GM21515 (cell line): ENCODE measurements at regions not wholly inside any gene's neighbourhood (a gene's known extent, or its start where the extent isn't known, plus 50 kb on each side); places are given as distances from the start of the nearest gene placed in this dataset.

Source experiments
- ATAC-seq: cut with Tn5 transposase; IDR thresholded peaks from one replicate; pipeline ENCODE4 v1.9.1; 2021; ENCODE audit not compliant: unreplicated experiment

DNA sequence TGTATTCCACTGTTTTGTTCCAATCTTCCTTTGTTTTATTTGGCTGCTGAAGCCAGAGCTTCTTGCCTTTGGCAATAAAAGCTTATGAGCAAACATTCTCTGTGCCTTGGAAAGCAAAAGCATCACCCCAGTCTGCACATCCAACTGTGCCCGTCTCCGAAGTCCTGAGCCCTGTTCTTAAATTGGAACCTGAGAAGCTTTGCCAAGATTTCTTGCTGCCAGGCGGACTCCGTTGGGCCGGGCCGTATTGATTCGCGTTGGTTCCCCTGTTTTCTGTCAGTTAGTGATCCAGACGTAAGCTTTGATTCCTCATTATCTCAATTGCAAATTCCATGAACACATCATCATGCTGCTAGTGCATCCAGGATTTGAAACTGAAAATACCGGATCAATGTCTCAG lies 793.0 kb downstream of the OLFM4 start:
- no peak for ATAC-seq

DNA sequence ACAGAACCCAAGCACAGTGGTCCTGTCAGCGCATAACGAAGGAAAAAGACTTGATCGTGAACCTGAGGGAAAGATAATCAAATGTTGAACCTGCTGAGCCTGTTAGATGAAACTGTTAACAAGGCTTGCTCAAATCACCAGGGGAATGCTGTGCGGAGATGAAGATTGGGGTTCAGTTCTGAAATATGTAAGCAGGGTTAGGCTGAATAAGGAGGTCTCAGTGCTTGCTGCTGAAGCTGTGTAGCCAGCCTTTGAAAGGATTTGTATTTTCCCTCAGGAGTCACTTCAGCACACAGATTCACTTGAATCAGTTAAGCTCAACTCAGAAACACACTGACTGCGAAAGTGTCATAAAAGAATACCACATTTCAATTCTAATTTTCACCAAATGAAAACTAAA lies 793.5 kb downstream of the OLFM4 start:
- ATAC-seq: no peak

DNA sequence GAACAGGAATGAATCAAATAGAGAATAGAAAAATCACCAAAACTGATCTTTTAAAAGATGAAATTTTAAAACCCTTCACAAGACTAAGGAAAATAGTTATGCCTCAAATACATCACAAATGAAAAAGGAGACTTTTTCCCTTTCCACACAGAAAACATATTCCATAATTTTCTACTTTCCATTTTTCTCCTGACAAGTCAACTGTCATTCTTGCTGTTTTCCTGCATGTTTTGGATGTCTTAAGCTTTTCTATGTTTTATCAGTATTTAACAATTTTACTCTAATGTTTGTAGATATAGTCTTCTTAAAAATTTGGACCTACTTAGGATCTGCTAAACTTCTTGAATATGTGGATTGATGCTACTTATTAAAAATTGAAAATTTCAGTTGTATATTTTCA lies 810.8 kb downstream of the OLFM4 start:
- no peak for ATAC-seq

DNA sequence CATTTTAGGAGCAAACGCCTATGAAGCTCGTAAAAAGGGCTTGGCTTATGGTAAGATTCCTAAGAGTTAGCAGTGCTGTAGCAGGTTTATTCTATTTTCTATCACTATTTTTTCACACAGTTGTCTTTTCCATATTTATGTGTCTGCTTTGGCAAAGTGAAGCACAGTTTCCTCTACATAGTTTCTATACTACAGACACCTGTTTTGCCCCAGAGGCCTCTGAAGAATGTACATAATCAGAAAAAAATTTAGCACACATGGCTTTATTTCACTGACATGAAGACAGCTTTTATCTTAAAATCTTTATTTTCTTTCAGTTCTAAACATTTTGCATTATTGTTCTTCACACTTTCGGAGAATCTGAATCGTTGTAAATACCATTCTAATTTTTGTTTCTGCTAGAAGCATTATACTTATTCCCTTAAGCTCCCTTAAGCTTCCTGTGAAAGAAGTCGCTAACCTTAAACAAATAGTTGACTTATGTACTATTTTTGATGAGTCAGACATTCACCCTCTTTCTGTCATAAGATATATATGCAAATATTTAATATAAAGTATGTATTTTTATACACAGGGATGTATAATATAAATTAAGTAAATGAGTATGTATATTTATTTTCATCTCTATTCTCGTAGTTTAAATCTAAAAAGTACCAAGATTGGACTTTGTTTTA lies 816.0 kb downstream of the OLFM4 start:
- ATAC-seq: no peak

DNA sequence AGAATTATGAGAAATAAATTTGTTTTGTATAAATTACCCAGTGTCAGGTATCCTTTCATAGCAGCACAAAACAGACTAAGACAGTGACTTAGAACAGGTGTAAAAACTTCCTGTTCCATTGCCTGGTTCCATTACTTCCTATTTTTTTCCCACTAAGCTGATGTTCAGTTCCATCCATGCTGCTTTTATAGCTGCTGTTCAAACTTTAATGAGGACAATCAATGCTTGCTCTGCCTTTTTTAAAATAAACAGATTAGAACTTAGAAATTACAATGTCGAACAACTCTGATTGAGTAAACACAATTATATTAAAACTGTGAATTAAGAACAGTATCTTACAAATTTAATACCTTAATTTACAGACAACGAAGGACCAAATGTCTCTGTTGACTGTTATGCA lies 818.9 kb downstream of the OLFM4 start:
- no peak for ATAC-seq

DNA sequence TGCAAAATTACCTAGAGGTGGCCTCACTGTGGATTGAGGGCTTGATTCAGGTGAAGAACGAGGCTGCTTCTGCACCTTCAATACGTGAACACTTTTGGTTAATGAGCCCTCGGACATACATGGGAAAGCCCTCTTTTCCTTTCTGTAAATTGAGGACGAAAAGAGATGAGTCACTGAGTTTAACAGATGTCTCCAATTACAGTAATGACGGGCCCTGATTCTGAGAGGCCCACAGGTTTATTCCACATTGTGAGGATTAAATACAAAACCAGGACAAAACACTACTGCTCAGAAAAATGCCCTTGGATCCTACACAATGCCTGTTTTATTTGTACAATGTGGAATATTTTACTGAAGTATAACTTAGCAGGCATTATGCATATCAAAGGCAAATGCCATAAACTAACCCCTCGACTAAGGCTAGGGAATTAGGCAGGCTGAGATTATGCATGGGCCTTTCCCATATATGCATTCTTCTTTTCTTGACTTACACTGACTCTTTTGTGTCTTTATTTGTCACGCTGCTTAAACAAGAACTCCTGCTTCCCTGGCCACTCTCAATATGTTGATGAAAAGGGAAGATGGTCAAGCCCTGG lies 819.9 kb downstream of the OLFM4 start:
- ATAC-seq: no peak

DNA sequence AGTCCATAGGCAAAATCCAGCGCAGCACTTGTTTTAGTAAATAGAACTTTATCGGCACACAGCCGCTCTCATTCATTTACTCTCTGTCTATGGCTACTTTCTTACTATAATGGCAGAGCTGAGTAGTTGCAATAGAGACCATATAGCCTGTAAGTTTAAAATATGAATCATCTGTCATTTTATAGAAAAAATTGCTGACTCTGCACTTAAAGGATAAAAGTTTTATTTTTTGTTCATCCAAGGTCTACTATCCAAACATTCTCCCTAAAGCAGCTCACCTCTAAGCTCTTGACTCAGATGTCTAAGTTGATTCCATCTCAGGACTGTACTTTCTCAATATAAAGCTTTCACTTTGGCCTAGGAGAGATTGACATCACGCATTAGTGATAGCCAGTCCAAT lies 825.7 kb downstream of the OLFM4 start:
- ATAC-seq: no peak

DNA sequence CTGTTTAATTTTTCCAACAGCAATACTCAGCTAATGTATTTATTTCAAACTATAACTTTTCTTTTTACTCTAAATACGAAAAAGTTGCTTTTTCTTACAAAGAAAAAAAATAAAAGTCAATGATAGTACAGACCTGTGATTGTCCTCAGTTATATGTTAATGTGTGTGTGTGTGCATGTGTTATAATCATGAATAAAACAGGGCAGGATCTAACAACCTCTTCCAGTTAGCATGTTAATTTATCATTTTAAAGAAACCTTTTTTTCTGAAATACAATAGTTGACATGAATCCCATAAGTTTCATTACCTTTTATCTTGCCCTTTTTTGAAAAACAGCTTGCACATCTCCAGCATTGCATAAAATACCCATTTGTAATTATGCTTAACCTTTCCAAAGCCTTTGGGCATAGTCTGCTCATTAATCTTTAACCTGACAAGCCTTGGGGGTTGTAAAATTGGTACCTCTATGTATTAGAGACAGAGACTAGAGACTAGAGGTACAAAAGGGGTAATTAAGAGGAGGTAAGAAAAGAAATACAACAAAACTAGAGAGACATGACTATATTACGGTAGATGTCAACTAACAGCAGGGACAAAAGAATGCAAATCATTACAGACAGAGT lies 828.1 kb downstream of the OLFM4 start:
- ATAC-seq: no peak

DNA sequence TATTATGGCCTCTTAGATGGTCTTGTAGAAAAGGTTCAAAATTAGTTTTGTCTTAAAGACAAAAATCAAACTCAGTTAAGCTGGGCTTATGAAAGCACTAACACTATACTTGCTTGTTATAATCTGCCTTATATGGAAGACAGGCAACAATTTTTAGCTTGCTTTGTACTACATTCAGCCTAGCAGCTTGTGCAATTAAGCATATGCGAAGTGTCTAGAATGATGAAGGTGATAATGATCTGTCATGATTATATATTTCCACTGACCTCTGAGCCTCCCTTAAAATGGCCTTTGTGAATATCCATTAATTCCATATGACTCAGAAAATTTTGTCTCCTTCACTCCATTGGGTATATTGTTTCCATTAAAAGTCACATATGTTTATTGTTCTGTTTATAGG lies 834.9 kb downstream of the OLFM4 start:
- no peak for ATAC-seq

DNA sequence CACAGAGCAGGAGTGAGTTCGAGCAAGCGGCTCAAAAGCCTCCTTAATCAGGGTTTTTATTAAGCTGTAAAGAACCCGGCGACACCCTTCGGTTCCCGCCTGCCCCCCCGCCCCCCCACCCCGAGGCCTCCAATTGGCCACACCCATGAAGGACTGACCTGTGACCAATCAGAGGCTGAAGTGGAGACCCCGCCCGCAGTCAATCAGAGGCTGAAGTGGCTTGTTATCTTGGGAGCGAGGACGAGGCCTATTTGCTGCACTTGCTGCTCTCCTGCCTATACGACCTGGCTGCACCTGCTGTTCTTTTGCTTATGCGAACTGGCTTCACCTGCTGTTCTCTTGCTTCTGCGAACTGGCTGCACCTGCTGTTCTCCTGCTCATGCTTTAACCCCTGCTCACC lies 844.9 kb downstream of the OLFM4 start:
- ATAC-seq: no peak

DNA sequence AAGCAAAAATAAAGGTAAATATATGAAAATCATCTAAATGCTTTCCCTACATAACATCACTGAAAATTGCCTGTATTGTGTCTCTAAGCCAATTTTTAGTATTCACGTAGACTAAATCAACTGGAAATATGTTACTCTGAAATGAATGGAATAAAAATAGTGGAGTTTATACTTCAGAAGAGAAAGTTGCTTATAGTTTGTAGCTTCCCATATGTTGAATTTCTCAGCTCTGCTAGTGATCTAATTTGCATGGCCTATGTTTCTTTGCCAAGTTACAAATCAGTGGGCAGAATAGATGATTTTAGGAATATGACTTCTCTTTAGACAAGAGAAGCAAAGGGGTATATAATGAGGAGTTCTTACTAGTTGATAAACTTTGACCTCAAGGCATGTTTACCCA lies 850.2 kb downstream of the OLFM4 start:
- no peak for ATAC-seq

DNA sequence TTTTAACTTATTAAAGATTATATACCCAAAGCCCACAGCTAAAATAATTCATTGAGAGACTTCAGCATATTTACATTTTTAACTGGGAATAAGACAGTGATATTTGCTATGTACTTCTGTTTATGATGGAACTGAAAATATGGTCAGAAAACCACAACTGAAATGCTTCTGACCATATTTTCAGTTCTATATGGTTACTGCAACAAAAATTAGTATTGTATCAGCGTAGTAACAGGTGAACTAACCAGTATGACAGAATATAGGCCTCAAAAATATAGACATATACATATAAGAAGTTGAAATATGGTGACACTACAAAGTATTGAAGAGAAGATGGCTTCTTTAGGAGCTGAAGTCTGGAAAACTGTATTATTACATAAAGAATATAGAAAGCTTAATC lies 857.4 kb downstream of the OLFM4 start:
- ATAC-seq: no peak

DNA sequence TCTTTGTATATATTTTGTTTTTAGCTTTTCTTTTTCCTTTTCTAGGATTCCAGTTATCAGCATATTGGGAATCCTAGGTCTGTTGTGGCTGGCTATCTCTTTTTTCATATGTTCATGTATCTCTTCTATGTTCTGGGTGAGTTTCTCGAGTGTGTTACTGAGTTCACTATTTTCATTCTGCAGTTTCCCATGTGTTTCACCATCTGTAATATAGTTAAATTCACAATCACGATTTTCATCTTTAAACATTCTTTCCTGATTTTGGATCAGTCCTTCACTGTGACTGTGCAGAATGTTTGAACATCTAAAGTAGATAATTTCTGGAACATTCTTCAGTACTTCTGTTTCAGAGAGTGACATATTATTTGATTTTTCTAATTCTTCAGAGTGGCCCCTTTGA lies 862.1 kb downstream of the OLFM4 start:
- no peak for ATAC-seq

DNA sequence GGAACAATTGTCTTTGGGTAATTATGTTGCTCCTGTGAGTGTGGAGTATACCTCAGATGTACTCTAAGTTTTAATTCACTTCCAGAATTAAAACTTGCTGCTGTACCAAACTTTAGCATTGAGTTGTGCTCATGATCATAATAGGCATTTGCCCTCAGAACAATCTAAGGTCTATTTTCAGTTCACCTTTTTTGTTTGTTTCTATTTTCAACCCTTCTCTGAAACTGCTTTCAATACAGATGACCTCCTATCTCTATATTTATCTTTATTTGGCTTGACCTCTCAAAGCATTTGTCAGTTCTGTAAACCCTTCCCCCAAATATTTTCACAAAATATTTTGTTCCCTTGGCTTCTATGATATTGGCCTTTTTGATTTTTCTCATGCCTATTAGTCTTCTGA lies 873.0 kb downstream of the OLFM4 start:
- no peak for ATAC-seq

DNA sequence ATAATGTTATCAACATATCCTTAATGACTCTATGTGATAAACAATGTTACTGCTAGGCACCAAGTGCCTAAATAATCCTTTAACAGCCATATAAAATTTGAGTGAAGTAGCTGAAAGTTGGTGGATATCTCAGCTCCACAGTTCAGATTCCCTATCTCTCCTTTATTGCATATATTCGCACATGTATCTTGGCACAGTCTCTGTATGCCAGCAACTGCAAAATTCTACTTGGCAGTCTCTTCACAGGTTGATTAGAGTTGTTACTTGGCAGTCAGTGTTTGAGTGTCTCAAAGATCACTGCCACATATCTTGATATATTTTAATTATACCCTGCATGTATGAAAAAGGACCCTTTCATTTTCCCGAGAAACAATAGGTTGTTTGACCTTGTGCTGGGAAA lies 879.3 kb downstream of the OLFM4 start:
- no peak for ATAC-seq

DNA sequence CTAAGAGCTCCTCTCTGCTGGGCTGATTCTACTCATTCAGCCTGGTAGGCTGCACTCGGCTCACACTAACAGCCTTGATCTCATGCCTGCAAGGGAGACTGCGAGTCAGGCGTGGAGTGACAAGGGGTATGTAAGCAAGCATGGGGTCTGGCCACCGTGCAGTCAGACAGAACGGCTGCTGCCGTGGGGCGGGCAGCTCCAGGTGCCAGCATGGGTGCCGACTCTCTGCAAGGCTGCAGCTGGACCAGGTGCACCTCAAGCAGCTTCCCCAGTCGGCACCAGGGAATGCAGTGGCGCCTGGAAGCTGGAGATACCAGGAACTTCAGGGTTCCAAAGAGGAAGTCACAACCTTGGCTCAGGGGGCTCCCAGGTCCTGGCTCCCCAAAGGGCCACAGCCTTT lies 892.3 kb downstream of the OLFM4 start:
- ATAC-seq: no peak

DNA sequence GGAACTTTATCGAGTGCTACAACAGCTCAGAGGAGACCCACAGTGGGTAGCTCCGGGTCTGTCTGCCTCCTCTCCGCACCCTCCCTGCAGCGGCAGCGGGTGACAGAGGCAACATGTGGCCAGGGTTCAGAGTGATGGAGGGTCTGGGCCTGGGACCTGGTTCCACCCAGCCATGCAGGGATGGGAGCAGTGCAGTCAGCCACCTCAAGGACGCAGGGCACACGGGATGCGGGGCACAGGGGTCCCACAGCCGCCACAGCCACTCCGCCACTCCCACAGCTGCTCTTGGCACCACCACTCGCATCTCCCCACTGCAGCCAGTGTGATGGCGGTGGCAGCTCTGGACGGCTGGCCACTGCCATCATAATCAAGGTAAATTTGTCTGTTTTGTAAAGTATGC lies 892.9 kb downstream of the OLFM4 start:
- no peak for ATAC-seq

DNA sequence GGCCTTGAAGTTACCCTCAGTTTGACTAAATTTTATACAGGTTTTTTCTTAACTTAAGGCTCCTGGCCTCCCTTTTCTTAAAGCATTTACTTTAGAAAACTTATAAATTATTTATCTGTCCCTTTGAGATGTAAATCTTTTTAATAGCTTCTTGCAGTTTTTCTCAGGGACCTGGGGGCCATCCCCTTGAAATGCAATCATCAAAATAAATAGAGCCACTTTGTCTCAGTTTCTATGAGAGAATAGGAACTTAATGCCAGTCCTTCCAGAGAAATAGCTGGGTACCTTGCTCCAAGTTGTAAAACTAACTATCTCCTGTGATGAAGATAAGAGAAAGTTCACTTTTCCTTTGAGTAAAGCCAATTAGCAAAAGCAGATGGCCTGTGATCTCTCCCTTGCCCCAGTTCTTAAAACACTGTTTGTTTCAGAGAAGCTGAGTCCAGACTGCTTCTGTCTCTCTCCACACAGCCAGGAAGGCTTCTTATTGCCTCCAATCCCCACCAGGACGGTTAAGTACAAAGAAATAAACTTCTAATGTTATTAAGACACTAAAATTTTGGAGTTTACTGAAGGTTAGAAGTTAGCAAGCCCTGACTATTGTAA lies 913.1 kb downstream of the OLFM4 start:
- no peak for ATAC-seq

DNA sequence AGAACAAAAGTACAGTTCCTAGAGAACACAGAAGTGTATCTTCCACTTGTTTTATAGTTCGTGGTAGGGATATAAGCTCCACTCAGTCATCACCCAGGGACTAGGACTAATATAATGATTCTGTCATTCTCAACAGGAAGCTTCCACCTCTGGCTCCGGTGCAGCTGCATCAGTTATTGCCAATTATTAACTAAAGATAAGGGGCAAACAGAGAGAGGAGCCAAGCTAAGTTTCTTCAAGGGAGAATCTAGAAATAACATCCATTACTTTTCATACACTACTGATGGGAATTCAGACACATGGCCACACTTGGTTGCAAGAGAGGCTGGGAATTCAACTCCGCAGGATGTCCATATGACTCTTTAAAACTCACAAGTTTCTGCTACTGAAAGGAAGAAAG lies 917.9 kb downstream of the OLFM4 start:
- no peak for ATAC-seq

DNA sequence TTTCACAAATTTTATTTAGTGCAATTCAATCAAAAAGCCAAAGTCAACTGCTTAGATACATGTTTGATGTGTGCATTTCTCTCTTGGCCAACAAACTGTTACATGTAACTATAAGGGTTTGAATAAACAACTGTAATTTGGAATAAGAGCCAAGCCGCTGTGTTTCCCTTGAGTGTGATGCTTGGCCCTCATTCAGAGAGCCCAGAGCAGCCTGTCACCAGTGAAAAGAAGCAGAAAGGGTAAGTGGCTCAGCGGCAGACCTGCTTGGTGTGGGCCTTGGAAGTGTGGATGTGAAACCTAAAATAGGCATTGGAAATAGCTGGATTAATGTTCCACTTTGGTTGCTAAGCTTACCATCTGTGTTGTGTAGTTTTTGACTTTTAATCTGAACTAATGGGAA lies 924.6 kb downstream of the OLFM4 start:
- no peak for ATAC-seq
